SK-N-SH treated with all-trans-retinoic acid at 6 μM for 48 hours (cell line): ENCODE measurements at regions not wholly inside any gene's neighbourhood (a gene's known extent, or its start where the extent isn't known, plus 50 kb on each side); places are given as distances from the start of the nearest gene placed in this dataset.

Source experiments
- ATAC-seq: fragments of 200-7000 bp; cut with Tn5 transposase; 3 replicates; pipeline ENCODE4 v1.9.1; 2020; ENCODE audit warnings: mild to moderate bottlenecking, moderate library complexity
- ARNTL ChIP-seq: fragments of 450-650 bp; formaldehyde crosslinking; IDR thresholded peaks from 2 replicates; pipeline ENCODE4 v1.5.0; 2020; ENCODE audit warnings: low read depth, mild to moderate bottlenecking, moderate library complexity, borderline replicate concordance
- BACH2 ChIP-seq: fragments of 250-450 bp; sonication (Bioruptor Pico); IDR thresholded peaks from 2 replicates; pipeline ENCODE4 v1.9.0; 2021; ENCODE audit warnings: mild to moderate bottlenecking, borderline replicate concordance
- CSDC2 ChIP-seq: fragments of 250-450 bp; sonication (Bioruptor Pico); IDR thresholded peaks from 2 replicates; pipeline ENCODE4 v1.5.0; 2020; ENCODE audit warnings: mild to moderate bottlenecking, moderate library complexity
- ESRRG ChIP-seq: fragments of 250-450 bp; sonication (Bioruptor Pico); IDR thresholded peaks from 2 replicates; pipeline ENCODE4 v1.6.1; 2021; ENCODE audit warnings: mild to moderate bottlenecking
- GLIS3 ChIP-seq: fragments of 250-450 bp; sonication (Bioruptor Pico); IDR thresholded peaks from 2 replicates; pipeline ENCODE4 v1.5.0; 2020; ENCODE audit warnings: mild to moderate bottlenecking, moderate library complexity
- ISL1 ChIP-seq: fragments of 250-450 bp; sonication (Bioruptor Pico); IDR thresholded peaks from 2 replicates; pipeline ENCODE4 v2.1.2; 2022; ENCODE audit warnings: mild to moderate bottlenecking, moderate library complexity
- OSR1 ChIP-seq: fragments of 250-450 bp; sonication (Bioruptor Pico); IDR thresholded peaks from 2 replicates; pipeline ENCODE4 v1.8.0; 2022; ENCODE audit warnings: moderate library complexity, mild to moderate bottlenecking, inconsistent platforms
- PPARA ChIP-seq: fragments of 250-450 bp; sonication (Bioruptor Pico); IDR thresholded peaks from 2 replicates; pipeline ENCODE4 v1.5.0; 2020; ENCODE audit warnings: mild to moderate bottlenecking, borderline replicate concordance
- RARB ChIP-seq: fragments of 250-450 bp; sonication (Bioruptor Pico); IDR thresholded peaks from 2 replicates; pipeline ENCODE4 v1.8.0; 2021; ENCODE audit warnings: mild to moderate bottlenecking, moderate library complexity
- TCF4 ChIP-seq: fragments of 250-450 bp; sonication (Bioruptor Pico); IDR thresholded peaks from 2 replicates; pipeline ENCODE4 v1.8.0; 2021; ENCODE audit warnings: mild to moderate bottlenecking, moderate library complexity, borderline replicate concordance
- TOX ChIP-seq: fragments of 250-450 bp; sonication (Bioruptor Pico); IDR thresholded peaks from 2 replicates; pipeline ENCODE4 v1.8.0; 2021; ENCODE audit warnings: mild to moderate bottlenecking, moderate library complexity, borderline replicate concordance
- ZC3H10 ChIP-seq: fragments of 250-450 bp; sonication (Bioruptor Pico); IDR thresholded peaks from 2 replicates; pipeline ENCODE4 v1.5.1; 2021; ENCODE audit warnings: mild to moderate bottlenecking, moderate library complexity
- ZFP3 ChIP-seq: fragments of 250-450 bp; sonication (Bioruptor Pico); IDR thresholded peaks from 2 replicates; pipeline ENCODE4 v1.5.0; 2020; ENCODE audit warnings: mild to moderate bottlenecking, moderate library complexity
- ZFP30 ChIP-seq: fragments of 450-650 bp; formaldehyde crosslinking; IDR thresholded peaks from 2 replicates; pipeline ENCODE4 v1.5.0; 2022; ENCODE audit warnings: mild to moderate bottlenecking, moderate library complexity
- ZNF565 ChIP-seq: fragments of 450-650 bp; formaldehyde crosslinking; conservative IDR thresholded peaks from 2 replicates; pipeline ENCODE4 v1.5.0; 2020; ENCODE audit warnings: low read depth, mild to moderate bottlenecking, moderate library complexity
- ZNF70 ChIP-seq: fragments of 450-650 bp; formaldehyde crosslinking; IDR thresholded peaks from 2 replicates; pipeline ENCODE4 v1.5.0; 2020; ENCODE audit warnings: mild to moderate bottlenecking, moderate library complexity
- ZNF8 ChIP-seq: fragments of 450-650 bp; formaldehyde crosslinking; IDR thresholded peaks from 2 replicates; pipeline ENCODE4 v1.5.0; 2020; ENCODE audit warnings: mild to moderate bottlenecking, moderate library complexity
- TF ChIP-seq, protein P1 (sequence below): fragments of 250-450 bp; sonication (Bioruptor Pico); IDR thresholded peaks from 2 replicates; pipeline ENCODE4 v1.8.0; 2021; ENCODE audit warnings: low read depth, mild to moderate bottlenecking, moderate library complexity, borderline replicate concordance
- TF ChIP-seq, protein P2 (sequence below): fragments of 250-450 bp; sonication (Bioruptor Pico); IDR thresholded peaks from 2 replicates; pipeline ENCODE4 v1.5.1; 2021; ENCODE audit warnings: mild to moderate bottlenecking, moderate library complexity
- TF ChIP-seq, protein P3 (sequence below): fragments of 250-450 bp; sonication (Bioruptor Pico); IDR thresholded peaks from 2 replicates; pipeline ENCODE4 v1.5.1; 2020; ENCODE audit warnings: low read depth, mild to moderate bottlenecking, moderate library complexity
- TF ChIP-seq, protein P4 (sequence below): fragments of 250-450 bp; sonication (Bioruptor Pico); IDR thresholded peaks from 2 replicates; pipeline ENCODE4 v1.8.0; 2020; ENCODE audit warnings: mild to moderate bottlenecking, moderate library complexity, borderline replicate concordance
- TF ChIP-seq, protein P5 (sequence below): fragments of 250-450 bp; sonication (Bioruptor Pico); IDR thresholded peaks from 2 replicates; pipeline ENCODE4 v1.5.0; 2020; ENCODE audit warnings: mild to moderate bottlenecking, moderate library complexity

DNA sequence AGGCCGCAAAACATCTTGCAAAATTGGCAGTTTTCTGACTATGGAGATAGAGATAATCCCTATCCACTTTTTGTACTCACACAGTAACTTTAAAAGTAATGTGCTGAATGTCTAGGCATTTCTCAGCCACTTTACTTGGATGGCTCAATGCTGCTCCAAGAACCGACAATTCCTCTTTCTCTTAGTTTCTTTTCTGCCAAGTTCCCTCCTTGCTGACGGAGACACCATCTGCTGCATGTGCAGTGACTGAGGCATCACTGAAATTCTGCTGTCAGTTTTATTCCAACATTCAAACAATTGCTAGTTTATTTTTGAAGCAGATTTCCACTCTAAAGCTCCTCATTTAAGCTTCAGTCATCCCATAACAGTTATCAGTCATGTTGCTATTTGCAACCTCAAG is 116.0 kb upstream of the RBMS3 start:
- no peak for ATAC-seq
- TF ChIP-seq TCF4 (CRISPR knock-in tag) (no peak), TOX (no peak), PPARA (CRISPR knock-in tag) (no peak), ZC3H10 (CRISPR knock-in tag) (no peak), ISL1 (CRISPR knock-in tag) (no peak), GLIS3 (CRISPR knock-in tag) (no peak), ZNF8 (CRISPR knock-in tag) (no peak), RARB (no peak), ARNTL (no peak), OSR1 (CRISPR knock-in tag) (no peak), ZFP30 (CRISPR knock-in tag) (no peak), ZNF70 (CRISPR knock-in tag) (no peak)
- TF ChIP-seq, protein P1, sequence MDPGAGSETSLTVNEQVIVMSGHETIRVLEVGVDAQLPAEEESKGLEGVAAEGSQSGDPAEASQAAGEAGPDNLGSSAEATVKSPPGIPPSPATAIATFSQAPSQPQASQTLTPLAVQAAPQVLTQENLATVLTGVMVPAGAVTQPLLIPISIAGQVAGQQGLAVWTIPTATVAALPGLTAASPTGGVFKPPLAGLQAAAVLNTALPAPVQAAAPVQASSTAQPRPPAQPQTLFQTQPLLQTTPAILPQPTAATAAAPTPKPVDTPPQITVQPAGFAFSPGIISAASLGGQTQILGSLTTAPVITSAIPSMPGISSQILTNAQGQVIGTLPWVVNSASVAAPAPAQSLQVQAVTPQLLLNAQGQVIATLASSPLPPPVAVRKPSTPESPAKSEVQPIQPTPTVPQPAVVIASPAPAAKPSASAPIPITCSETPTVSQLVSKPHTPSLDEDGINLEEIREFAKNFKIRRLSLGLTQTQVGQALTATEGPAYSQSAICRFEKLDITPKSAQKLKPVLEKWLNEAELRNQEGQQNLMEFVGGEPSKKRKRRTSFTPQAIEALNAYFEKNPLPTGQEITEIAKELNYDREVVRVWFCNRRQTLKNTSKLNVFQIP (CRISPR knock-in tag), result no peak
- TF ChIP-seq, protein P2, sequence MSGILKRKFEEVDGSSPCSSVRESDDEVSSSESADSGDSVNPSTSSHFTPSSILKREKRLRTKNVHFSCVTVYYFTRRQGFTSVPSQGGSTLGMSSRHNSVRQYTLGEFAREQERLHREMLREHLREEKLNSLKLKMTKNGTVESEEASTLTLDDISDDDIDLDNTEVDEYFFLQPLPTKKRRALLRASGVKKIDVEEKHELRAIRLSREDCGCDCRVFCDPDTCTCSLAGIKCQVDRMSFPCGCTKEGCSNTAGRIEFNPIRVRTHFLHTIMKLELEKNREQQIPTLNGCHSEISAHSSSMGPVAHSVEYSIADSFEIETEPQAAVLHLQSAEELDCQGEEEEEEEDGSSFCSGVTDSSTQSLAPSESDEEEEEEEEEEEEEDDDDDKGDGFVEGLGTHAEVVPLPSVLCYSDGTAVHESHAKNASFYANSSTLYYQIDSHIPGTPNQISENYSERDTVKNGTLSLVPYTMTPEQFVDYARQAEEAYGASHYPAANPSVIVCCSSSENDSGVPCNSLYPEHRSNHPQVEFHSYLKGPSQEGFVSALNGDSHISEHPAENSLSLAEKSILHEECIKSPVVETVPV (CRISPR knock-in tag), result no peak

DNA sequence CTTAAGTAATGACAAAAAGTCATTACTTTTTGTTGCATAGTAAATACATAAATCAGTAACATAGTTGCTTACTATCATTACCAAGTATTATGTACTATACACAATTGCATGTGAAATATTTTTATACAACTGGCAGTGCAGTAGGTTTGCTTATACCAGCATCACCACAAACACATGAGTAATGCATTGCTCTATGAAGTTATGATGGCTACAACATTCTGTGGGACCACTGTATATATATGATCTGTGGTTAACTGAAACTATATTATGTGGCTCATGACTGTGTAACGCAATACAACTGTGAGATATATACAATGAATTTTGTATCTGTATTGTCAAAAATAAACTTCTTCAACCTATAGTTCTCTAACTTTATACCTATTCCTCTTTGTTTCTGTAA is 113.7 kb upstream of the RBMS3 start:
- no peak for TF ChIP-seq ZFP3 (CRISPR knock-in tag)
- no peak for TF ChIP-seq ZC3H10 (CRISPR knock-in tag)
- TF ChIP-seq, protein P1 (CRISPR knock-in tag), result no peak
- TF ChIP-seq PPARA (CRISPR knock-in tag), result no peak
- TF ChIP-seq, protein P3, sequence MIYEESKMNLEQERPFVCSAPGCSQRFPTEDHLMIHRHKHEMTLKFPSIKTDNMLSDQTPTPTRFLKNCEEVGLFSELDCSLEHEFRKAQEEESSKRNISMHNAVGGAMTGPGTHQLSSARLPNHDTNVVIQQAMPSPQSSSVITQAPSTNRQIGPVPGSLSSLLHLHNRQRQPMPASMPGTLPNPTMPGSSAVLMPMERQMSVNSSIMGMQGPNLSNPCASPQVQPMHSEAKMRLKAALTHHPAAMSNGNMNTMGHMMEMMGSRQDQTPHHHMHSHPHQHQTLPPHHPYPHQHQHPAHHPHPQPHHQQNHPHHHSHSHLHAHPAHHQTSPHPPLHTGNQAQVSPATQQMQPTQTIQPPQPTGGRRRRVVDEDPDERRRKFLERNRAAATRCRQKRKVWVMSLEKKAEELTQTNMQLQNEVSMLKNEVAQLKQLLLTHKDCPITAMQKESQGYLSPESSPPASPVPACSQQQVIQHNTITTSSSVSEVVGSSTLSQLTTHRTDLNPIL (CRISPR knock-in tag), result no peak
- no peak for TF ChIP-seq BACH2
- TF ChIP-seq ARNTL, result no peak
- TF ChIP-seq, protein P2 (CRISPR knock-in tag), result no peak
- no peak for TF ChIP-seq TCF4 (CRISPR knock-in tag)
- TF ChIP-seq, protein P4, sequence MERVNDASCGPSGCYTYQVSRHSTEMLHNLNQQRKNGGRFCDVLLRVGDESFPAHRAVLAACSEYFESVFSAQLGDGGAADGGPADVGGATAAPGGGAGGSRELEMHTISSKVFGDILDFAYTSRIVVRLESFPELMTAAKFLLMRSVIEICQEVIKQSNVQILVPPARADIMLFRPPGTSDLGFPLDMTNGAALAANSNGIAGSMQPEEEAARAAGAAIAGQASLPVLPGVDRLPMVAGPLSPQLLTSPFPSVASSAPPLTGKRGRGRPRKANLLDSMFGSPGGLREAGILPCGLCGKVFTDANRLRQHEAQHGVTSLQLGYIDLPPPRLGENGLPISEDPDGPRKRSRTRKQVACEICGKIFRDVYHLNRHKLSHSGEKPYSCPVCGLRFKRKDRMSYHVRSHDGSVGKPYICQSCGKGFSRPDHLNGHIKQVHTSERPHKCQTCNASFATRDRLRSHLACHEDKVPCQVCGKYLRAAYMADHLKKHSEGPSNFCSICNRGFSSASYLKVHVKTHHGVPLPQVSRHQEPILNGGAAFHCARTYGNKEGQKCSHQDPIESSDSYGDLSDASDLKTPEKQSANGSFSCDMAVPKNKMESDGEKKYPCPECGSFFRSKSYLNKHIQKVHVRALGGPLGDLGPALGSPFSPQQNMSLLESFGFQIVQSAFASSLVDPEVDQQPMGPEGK (CRISPR knock-in tag), result no peak
- no peak for TF ChIP-seq OSR1 (CRISPR knock-in tag)
- TF ChIP-seq ZNF565 (CRISPR knock-in tag), result no peak
- no peak for TF ChIP-seq ZNF70 (CRISPR knock-in tag)
- TF ChIP-seq, protein P5, sequence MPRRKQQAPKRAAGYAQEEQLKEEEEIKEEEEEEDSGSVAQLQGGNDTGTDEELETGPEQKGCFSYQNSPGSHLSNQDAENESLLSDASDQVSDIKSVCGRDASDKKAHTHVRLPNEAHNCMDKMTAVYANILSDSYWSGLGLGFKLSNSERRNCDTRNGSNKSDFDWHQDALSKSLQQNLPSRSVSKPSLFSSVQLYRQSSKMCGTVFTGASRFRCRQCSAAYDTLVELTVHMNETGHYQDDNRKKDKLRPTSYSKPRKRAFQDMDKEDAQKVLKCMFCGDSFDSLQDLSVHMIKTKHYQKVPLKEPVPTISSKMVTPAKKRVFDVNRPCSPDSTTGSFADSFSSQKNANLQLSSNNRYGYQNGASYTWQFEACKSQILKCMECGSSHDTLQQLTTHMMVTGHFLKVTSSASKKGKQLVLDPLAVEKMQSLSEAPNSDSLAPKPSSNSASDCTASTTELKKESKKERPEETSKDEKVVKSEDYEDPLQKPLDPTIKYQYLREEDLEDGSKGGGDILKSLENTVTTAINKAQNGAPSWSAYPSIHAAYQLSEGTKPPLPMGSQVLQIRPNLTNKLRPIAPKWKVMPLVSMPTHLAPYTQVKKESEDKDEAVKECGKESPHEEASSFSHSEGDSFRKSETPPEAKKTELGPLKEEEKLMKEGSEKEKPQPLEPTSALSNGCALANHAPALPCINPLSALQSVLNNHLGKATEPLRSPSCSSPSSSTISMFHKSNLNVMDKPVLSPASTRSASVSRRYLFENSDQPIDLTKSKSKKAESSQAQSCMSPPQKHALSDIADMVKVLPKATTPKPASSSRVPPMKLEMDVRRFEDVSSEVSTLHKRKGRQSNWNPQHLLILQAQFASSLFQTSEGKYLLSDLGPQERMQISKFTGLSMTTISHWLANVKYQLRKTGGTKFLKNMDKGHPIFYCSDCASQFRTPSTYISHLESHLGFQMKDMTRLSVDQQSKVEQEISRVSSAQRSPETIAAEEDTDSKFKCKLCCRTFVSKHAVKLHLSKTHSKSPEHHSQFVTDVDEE (CRISPR knock-in tag), result no peak
- TF ChIP-seq ESRRG (CRISPR knock-in tag), result no peak
- TF ChIP-seq TOX, result no peak
- no peak for TF ChIP-seq ZFP30 (CRISPR knock-in tag)
- no peak for TF ChIP-seq RARB
- TF ChIP-seq CSDC2 (CRISPR knock-in tag), result no peak
- no peak for TF ChIP-seq GLIS3 (CRISPR knock-in tag)
- ATAC-seq, result no peak
